Adrenal gland (tissue), 9 donors: ENCODE measurements at regions not wholly inside any gene's neighbourhood (a gene's known extent, or its start where the extent isn't known, plus 50 kb on each side); places are given as distances from the start of the nearest gene placed in this dataset.

ENCODE experiments used
- DNase-seq, 7 donors: peaks; one replicate each; pipeline ENCODE4 v3.0.0-alpha.2; 2019 to 2020
- H3K27ac ChIP-seq, 5 donors: fragments of 200-600 bp; sonication (generic) in 4 of 5; 1 replicate in 3 of 5; 2 replicates in 2 of 5; pipeline versions ENCODE4 v1.5.1 to v1.8.0; 2016 to 2020; ENCODE audit warnings: mild to moderate bottlenecking in 1 of 5
- H3K27me3 ChIP-seq: fragments of 200-600 bp; 2 replicates; pipeline ENCODE4 v1.8.0; 2021
- H3K36me3 ChIP-seq, 2 donors: fragments of 200-600 bp; replicated peaks in 1 of 2; 1 replicate in 1 of 2; 2 replicates in 1 of 2; pipeline versions ENCODE4 v1.5.1 to v1.8.0; 2018 to 2022
- H3K4me1 ChIP-seq, 2 donors: fragments of 200-600 bp; replicated peaks in 1 of 2; 1 replicate in 1 of 2; 2 replicates in 1 of 2; pipeline versions ENCODE4 v1.5.1 to v1.8.0; 2018 to 2021
- H3K4me3 ChIP-seq, 4 donors: fragments of 200-600 bp; sonication (generic) in 3 of 4; one replicate each; pipeline ENCODE4 v1.5.1; 2016 to 2018
- H3K9me3 ChIP-seq, 3 donors: fragments of 200-600 bp; sonication (generic) in 1 of 3; replicated peaks in 1 of 3; 1 replicate in 2 of 3; 2 replicates in 1 of 3; pipeline versions ENCODE4 v1.5.1 to v1.8.0; 2016 to 2021
- POLR2A ChIP-seq, 2 donors: fragments of 450-650 bp; IDR thresholded peaks; one replicate each; pipeline ENCODE4 v1.6.1; 2017; ENCODE audit warnings: antibody characterized with exemption in 2 of 2, mild to moderate bottlenecking in 2 of 2, moderate library complexity in 1 of 2
- WGBS, 4 donors: extraction: QIAGEN DNeasy Blood & Tissue Kit in 2 of 4; methylation state at CpG; one replicate each; pipeline versions ENCODE4 v1.1.5 to v1.1.7; 2013 to 2017; 5-methylcytosine and 5-hydroxymethylcytosine counted together
- intact Hi-C, 2 donors: fragments of 100-400 bp; cut with DNase I; formaldehyde crosslinking; loops; one replicate each; pipeline versions ENCODE4 v1.14.1 to v1.15.0; 2022 to 2023
- TF ChIP-seq, protein P1 (sequence below), 6 experiments: fragments of 450-650 bp in 4 of 6; fragments of 200-600 bp in 2 of 6; sonication (generic) in 1 of 6; IDR thresholded peaks; 1 replicate in 5 of 6; 2 replicates in 1 of 6; pipeline versions ENCODE4 v1.5.1 to v1.8.0; 2016 to 2021; ENCODE audit warnings: antibody characterized with exemption in 6 of 6, mild to moderate bottlenecking in 2 of 6, moderate library complexity in 1 of 6
- donor health status: healthy with polysubstance abuse.
- donor health status: Bipolar disorder and iron deficiency.
- donor health status: DM: yes; HTN: yes; CAD: no.
- donor health status: DM: no; HTN: no; CAD: no.
- donor health status: DM: no; HTN: no; CAD: no.

- intact Hi-C loops, result no loop called here
- no peaks in the 10 kb centered on the region for H3K4me1 ChIP-seq
- no peak for TF ChIP-seq POLR2A (IDR thresholded peaks at IDR 0.05)
- TF ChIP-seq, protein P1, sequence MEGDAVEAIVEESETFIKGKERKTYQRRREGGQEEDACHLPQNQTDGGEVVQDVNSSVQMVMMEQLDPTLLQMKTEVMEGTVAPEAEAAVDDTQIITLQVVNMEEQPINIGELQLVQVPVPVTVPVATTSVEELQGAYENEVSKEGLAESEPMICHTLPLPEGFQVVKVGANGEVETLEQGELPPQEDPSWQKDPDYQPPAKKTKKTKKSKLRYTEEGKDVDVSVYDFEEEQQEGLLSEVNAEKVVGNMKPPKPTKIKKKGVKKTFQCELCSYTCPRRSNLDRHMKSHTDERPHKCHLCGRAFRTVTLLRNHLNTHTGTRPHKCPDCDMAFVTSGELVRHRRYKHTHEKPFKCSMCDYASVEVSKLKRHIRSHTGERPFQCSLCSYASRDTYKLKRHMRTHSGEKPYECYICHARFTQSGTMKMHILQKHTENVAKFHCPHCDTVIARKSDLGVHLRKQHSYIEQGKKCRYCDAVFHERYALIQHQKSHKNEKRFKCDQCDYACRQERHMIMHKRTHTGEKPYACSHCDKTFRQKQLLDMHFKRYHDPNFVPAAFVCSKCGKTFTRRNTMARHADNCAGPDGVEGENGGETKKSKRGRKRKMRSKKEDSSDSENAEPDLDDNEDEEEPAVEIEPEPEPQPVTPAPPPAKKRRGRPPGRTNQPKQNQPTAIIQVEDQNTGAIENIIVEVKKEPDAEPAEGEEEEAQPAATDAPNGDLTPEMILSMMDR (IDR thresholded peaks at IDR 0.05), result no peak
Measured at GRCh38 chrX:46404774-46405173, 140.4 kb downstream of the ZNF674 start.

GRCh38 chrX:46400530-46401443 is 144.4 kb downstream of the ZNF674 start:
- intact Hi-C loops, result no loop called here
- TF ChIP-seq, protein P1 (IDR thresholded peaks at IDR 0.05), result no peak
- TF ChIP-seq POLR2A (IDR thresholded peaks at IDR 0.05), result no peak
- no peaks in the 10 kb centered on the region for H3K36me3 ChIP-seq
- no peaks in the 10 kb centered on the region for H3K4me1 ChIP-seq
- DNase-seq, result no peak
- H3K27ac ChIP-seq, result no peak overlapping the region
- 26 to 64% (median 51%) methylated on average over 5 of the region's 5 CpGs for WGBS, 4 donors
- H3K9me3 ChIP-seq, result no peaks in the 10 kb centered on the region
- H3K4me3 ChIP-seq, result no peak overlapping the region
- no peaks in the 10 kb centered on the region for H3K27me3 ChIP-seq

More at GRCh38 chrX:46404774-46405173, 140.4 kb downstream of the ZNF674 start:
- 79 to 92% (median 83%) methylated on average over 6 of the region's 6 CpGs for WGBS, 4 donors
- Histone ChIP-seq H3K27ac (no peak overlapping the region), H3K9me3 (no peaks in the 10 kb centered on the region), H3K27me3 (no peaks in the 10 kb centered on the region), H3K36me3 (no peaks in the 10 kb centered on the region), H3K4me3 (no peak overlapping the region)
- no peak for DNase-seq

GRCh38 chrX:46398874-46399273 is 146.3 kb downstream of the ZNF674 start:
- no peak overlapping the region for H3K27ac ChIP-seq
- no peak overlapping the region for H3K4me3 ChIP-seq
- intact Hi-C loops, result no loop called here
- TF ChIP-seq, protein P1 (IDR thresholded peaks at IDR 0.05), result no peak
- no peak for TF ChIP-seq POLR2A (IDR thresholded peaks at IDR 0.05)
- WGBS, 4 donors, result 97 to 100% (median 100%) methylated on average over 1 of the region's 1 CpG
- H3K9me3 ChIP-seq, result no peaks in the 10 kb centered on the region
- H3K27me3 ChIP-seq, result no peaks in the 10 kb centered on the region
- no peaks in the 10 kb centered on the region for H3K36me3 ChIP-seq
- no peaks in the 10 kb centered on the region for H3K4me1 ChIP-seq
- no peak for DNase-seq

GRCh38 chrX:46398126-46398525 is 147.1 kb downstream of the ZNF674 start:
- Histone ChIP-seq H3K36me3 (no peaks in the 10 kb centered on the region), H3K27me3 (no peaks in the 10 kb centered on the region), H3K4me3 (no peak overlapping the region), H3K27ac (no peak overlapping the region), H3K9me3 (no peaks in the 10 kb centered on the region), H3K4me1 (no peaks in the 10 kb centered on the region)
- intact Hi-C loops, result no loop called here
- DNase-seq, result no peak
- TF ChIP-seq, protein P1 (IDR thresholded peaks at IDR 0.05), result no peak
- TF ChIP-seq POLR2A (IDR thresholded peaks at IDR 0.05), result no peak
- 41 to 75% (median 63%) methylated on average over 1 of the region's 1 CpG for WGBS, 4 donors
